HG03103 (cell line): ENCODE measurements at regions not wholly inside any gene's neighbourhood (a gene's known extent, or its start where the extent isn't known, plus 50 kb on each side); places are given as distances from the start of the nearest gene placed in this dataset.
A peak's percentile ranks its signal among the peaks of the same experiment; 100 is the strongest.

Experiments
- ATAC-seq: cut with Tn5 transposase; IDR thresholded peaks from one replicate; pipeline ENCODE4 v1.9.1; 2021; ENCODE audit warnings: low read depth; ENCODE audit not compliant: unreplicated experiment

GRCh38 chr2:2935445-2936149, 442.0 kb downstream of the EIPR1 start:
- no peak for ATAC-seq

DNA sequence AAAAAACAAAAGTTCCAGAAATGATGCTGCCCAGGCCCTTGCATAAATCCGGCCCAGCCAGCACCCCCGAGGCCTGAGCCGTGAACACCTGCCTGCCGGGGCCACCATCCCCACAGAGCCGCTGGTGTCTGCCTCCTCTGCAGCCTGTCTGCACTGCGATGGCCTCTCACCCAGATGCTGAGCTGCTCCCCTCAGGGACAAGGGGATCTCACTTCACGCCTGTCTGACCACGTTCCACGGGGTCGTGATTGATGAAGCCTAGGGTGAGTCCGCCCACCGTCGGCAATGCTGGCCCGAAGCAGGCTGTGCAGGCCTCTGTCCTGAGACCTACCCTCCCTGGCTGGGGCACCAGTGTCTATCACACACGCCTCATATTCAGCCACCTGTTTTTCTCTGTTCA, 444.2 kb downstream of the EIPR1 start:
- no peak for ATAC-seq

DNA sequence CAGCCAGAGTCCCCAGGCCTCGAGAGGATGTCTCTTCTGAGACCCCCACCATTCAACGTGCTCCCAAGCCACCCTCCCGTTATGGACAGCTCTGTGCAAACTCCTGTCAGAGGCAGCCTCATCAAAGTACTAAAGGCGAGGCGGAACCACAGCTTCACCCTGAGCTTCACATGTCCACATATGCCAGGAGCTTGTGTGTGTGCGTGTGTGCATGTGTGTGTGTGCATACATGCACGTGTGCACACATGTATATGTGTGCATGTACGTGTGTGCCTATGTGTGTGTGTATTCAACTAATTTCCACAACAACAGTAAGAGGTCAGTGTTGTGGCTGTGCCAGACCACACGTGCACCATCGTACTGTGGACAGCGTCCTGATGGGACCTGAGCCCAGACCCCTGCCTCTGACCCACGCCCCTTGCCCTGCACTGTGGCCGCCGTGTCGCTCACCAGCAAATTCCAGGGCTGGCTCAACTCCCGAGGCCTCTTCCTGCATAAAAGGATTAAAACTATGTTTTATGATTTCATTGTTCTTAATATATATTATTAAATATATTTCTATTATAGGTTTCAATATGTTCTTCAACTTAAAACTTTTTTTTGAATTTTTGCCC, 444.8 kb downstream of the EIPR1 start:
- ATAC-seq, result no peak

GRCh38 chr2:2932189-2932588, 445.4 kb downstream of the EIPR1 start:
- no peak for ATAC-seq

- ATAC-seq, result no peak
Measured at GRCh38 chr2:2931318-2932075, 446.1 kb downstream of the EIPR1 start.

GRCh38 chr2:2930841-2931240, 446.8 kb downstream of the EIPR1 start:
- ATAC-seq, result no peak

GRCh38 chr2:2926858-2927175, 450.8 kb downstream of the EIPR1 start:
- ATAC-seq, result peak; percentile 64

- peak; percentile 53 for ATAC-seq
Measured at GRCh38 chr2:2926009-2926857, 451.4 kb downstream of the EIPR1 start.

GRCh38 chr2:2922156-2922555, 455.5 kb downstream of the EIPR1 start:
- ATAC-seq, result no peak

GRCh38 chr2:2921011-2921720, 456.5 kb downstream of the EIPR1 start:
- ATAC-seq, result no peak

- ATAC-seq, result no peak
Measured at GRCh38 chr2:2919574-2920365, 457.8 kb downstream of the EIPR1 start.

- ATAC-seq, result no peak
Measured at GRCh38 chr2:2919026-2919425, 458.6 kb downstream of the EIPR1 start.

- no peak for ATAC-seq
Measured at GRCh38 chr2:2916621-2917020, 461.0 kb downstream of the EIPR1 start.

GRCh38 chr2:2914252-2914651, 463.4 kb downstream of the EIPR1 start:
- ATAC-seq, result no peak

DNA sequence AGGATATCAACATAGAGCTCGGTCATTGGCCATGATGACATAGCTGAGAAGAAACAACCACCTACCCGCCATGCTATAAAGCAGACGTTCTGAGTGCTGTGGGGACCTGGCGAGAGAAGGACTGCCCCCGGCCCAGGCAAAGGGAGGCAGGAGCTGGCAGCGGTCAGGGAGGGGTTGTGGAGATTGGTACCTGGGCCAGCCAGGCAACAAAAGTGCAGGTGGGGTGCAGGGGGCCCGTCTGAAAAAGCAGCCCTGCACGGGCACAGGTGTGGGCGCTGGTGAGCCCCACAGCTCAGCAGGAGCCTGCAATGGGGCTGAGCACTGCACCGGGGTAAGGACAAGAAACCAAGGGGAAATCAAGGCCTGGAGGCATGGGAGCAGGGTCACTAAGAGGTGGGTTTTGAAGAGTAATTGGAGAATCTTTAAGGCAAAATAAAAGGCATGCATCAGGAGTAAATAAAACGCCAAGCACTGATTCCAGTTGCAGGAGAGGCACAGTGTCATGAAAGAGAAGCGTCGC, 464.0 kb downstream of the EIPR1 start:
- no peak for ATAC-seq

DNA sequence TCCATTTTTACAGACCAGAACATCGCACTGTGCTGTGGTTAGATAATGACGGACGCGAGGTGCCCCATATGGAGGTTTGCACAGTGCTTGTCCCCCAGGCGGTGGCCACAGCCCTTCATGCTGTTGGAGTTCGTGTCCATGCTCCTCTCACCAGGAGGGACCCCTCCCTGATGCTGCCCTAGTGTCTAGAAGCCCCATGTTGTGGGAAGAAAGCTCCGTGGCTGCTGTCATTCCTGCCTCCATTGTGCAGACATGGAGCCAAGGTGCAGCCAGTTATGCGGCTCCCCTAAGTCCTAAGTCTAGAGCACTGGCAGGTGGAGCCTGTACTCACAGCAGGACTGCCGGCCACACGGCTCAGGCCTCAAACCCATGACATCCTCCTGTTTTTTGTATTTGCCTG, 464.9 kb downstream of the EIPR1 start:
- ATAC-seq, result no peak

DNA sequence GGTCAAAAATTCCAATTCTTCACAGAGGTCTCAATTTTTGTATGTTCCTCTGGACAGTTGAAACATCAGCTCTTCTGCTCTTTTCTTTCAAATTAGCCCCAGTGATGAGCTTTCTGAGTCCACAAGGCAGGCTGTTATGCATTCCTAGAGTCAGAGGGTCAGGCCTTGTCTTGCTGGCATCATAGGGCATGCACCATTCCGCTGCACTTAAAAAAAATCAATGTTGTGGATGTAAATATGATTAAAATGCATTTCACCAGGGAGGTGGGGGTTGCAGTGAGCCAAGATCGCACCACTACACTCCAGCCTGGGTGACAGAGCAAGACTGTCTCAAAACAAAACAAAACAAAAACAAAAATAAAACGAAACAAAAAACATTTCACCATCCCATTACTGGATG, 465.3 kb downstream of the EIPR1 start:
- ATAC-seq, result no peak

GRCh38 chr2:2910259-2910658, 467.4 kb downstream of the EIPR1 start:
- no peak for ATAC-seq
